ENCODE measurements at regions not wholly inside any gene's neighbourhood (a gene's known extent, or its start where the extent isn't known, plus 50 kb on each side); places are given as distances from the start of the nearest gene placed in this dataset.

DNA sequence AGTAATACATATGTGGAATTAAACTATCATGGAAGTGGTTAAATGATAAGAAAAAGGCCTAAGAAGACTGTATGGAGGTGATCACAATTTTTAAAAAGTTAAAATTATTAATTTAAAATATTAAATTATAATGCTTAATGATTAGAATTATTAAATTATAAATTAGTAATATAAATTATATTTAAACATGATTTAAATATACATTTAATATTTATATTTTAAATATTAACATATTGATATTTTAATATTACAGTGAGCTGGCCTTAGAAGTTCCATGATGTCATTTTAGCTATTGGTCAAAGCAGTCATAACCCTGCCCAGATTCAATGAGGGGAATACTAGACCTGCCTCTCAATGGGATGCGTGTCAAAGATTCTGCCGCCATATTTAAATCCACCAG is 281.2 kb downstream of the PRDM2 start:
- Mint-ChIP-seq H3K27ac (no peak overlapping the region), H3K4me3 (no peak overlapping the region), H3K4me1 (no peaks in the 10 kb centered on the region), H3K36me3 (no peaks in the 10 kb centered on the region), H3K27me3 (peaks cover 4% of the 10 kb centered on the region), H3K9me3 (no peaks in the 10 kb centered on the region)

DNA sequence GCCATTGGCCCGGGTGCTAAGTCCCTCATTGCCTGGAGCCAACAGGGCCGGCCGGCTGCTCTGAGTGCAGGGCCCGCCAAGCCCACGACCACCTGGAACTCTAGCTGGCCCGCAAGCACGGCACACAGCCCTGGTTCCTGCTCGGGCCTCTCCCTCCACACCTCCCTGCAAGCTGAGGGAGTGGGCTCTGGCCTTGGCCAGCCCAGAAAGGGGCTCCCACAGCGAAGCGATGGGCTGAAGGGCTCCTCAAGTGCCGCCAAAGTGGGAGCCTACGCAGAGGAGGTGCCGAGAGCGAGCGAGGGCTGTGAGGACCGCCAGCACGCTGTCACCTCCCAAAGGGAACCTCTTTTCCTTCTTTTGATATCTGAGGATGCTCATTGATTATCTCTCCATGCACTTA is 283.4 kb downstream of the PRDM2 start:
- Mint-ChIP-seq H3K4me1 (no peaks in the 10 kb centered on the region), H3K36me3 (no peaks in the 10 kb centered on the region), H3K4me3 (no peak overlapping the region), H3K27me3 (peaks cover 5% of the 10 kb centered on the region), H3K27ac (no peak overlapping the region), H3K9me3 (no peaks in the 10 kb centered on the region)

DNA sequence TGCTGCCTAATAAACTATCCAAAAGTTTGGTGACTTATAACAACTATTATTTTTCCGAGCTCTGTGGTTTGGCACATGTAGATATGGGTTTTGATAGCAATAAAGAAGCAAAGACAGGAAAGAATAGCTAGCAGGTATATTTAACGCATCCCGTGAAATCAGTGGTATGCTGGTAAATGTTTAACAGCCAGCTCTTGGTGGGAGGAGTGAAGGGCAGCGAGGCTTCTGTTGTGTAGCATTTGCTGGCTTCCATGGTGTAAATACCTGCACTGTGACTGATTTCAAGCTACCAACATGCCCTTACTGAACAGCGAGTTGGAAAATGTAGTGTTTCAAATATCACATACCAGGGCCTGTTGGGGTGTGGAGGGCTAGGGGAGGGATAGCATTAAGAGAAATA is 291.0 kb downstream of the PRDM2 start:
- Mint-ChIP-seq H3K9me3 (peaks cover 4% of the 10 kb centered on the region), H3K27me3 (peaks cover 29% of the 10 kb centered on the region), H3K36me3 (no peaks in the 10 kb centered on the region), H3K4me1 (no peaks in the 10 kb centered on the region), H3K27ac (no peak overlapping the region), H3K4me3 (no peak overlapping the region)

- Mint-ChIP-seq H3K36me3 (no peaks in the 10 kb centered on the region), H3K4me1 (no peaks in the 10 kb centered on the region), H3K9me3 (peaks cover 9% of the 10 kb centered on the region), H3K27ac (no peak overlapping the region), H3K27me3 (peaks cover 28% of the 10 kb centered on the region), H3K4me3 (no peak overlapping the region)
Measured at GRCh38 chr1:13992489-13993285, 292.7 kb downstream of the PRDM2 start.

DNA sequence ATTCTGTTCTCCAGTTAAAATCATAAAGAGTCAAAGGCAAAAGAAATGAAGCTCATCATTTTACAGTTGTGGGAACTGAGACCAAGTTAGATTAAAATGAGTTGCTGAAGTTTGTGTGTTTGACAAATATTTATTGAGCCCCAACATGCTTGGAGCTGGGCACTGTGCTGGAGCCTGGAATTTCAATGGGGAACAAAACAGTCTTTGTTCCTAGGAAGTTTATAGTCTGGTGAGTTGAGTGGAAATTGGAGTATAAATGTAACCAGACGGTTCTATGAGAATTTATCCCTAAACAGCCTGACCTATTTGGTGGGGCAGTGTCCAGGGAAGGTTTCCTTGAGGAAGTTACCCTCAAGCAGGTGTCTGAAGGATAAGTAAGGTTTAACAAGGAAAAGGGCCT is 294.4 kb downstream of the PRDM2 start:
- Mint-ChIP-seq H3K27ac (no peak overlapping the region), H3K9me3 (peaks cover 13% of the 10 kb centered on the region), H3K27me3 (peaks cover 25% of the 10 kb centered on the region), H3K36me3 (no peaks in the 10 kb centered on the region), H3K4me1 (no peaks in the 10 kb centered on the region), H3K4me3 (no peak overlapping the region)

DNA sequence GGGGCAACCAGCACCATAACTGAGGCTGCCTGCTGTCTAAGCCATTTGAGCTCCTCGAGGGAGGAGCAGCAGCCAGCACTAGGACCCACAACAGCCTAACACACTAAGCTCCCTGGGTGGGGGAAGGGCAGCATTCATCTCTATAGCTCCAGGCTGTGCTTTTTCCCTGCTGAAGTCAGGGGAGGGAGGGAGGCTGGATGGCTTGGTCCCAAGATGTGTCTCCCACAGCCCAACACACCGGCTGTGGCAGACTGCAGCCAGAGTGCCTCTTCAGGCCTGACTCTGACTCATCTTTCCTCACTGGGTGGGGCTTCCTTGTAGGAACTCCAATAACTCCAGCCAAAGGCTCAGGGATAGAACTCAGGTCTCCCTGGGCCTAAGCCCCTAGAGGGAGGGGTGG is 296.3 kb downstream of the PRDM2 start:
- H3K4me1 Mint-ChIP-seq, result no peaks in the 10 kb centered on the region
- no peak overlapping the region for H3K27ac Mint-ChIP-seq
- peaks cover 18% of the 10 kb centered on the region for H3K9me3 Mint-ChIP-seq
- H3K36me3 Mint-ChIP-seq, result peaks cover 3% of the 10 kb centered on the region
- H3K27me3 Mint-ChIP-seq, result peaks cover 18% of the 10 kb centered on the region
- H3K4me3 Mint-ChIP-seq, result no peak overlapping the region

DNA sequence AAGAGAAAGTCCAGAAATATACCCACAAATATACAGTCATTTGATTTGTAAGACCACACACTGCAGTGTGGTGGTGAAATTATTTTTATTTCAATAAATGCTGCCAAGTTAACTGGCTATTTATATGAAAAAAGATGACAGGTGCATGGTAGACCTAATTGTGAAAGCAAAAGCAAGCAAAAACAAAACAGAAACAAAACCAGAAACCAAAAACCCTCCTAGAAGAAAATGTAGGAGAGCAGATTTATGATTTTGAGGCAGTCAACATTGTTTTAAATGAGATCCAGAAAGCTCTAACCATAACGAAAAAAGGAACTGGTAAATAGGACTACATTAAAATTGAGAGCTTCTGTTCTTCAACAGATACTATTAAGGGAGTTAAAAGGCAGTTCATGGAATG is 303.6 kb downstream of the PRDM2 start:
- no peak overlapping the region for H3K27ac Mint-ChIP-seq
- no peak overlapping the region for H3K4me3 Mint-ChIP-seq
- no peaks in the 10 kb centered on the region for H3K4me1 Mint-ChIP-seq
- peaks cover 2% of the 10 kb centered on the region for H3K27me3 Mint-ChIP-seq
- peaks cover 5% of the 10 kb centered on the region for H3K9me3 Mint-ChIP-seq
- peaks cover 3% of the 10 kb centered on the region for H3K36me3 Mint-ChIP-seq

DNA sequence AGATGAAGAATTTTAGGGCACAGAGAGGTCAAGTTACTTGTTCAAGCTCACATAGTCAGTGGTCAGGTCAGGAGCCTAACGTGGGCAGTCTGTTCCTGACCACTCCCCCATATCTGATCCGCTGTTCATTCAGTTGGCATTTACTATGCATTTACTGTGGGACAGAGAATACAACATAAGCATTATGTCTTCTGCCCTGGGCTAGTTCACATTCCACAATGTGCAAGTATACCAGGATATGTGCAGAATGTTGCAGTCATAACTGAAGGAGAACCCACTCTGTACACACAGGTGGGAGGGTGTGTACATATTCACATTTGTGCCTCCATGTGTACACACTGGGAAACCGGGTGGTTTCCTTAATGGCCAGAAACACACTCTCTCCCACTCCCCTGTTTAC is 309.6 kb downstream of the PRDM2 start:
- Mint-ChIP-seq H3K4me3 (no peak overlapping the region), H3K9me3 (no peaks in the 10 kb centered on the region), H3K27me3 (peaks cover 2% of the 10 kb centered on the region), H3K4me1 (no peaks in the 10 kb centered on the region), H3K27ac (no peak overlapping the region), H3K36me3 (no peaks in the 10 kb centered on the region)

GRCh38 chr1:14010476-14010875 is 310.5 kb downstream of the PRDM2 start:
- H3K36me3 Mint-ChIP-seq, result no peaks in the 10 kb centered on the region
- H3K4me1 Mint-ChIP-seq, result no peaks in the 10 kb centered on the region
- H3K4me3 Mint-ChIP-seq, result no peak overlapping the region
- peaks cover 2% of the 10 kb centered on the region for H3K27me3 Mint-ChIP-seq
- H3K9me3 Mint-ChIP-seq, result no peaks in the 10 kb centered on the region
- no peak overlapping the region for H3K27ac Mint-ChIP-seq

GRCh38 chr1:14011132-14011531 is 311.1 kb downstream of the PRDM2 start:
- Mint-ChIP-seq H3K36me3 (no peaks in the 10 kb centered on the region), H3K27me3 (peaks cover 4% of the 10 kb centered on the region), H3K27ac (no peak overlapping the region), H3K9me3 (no peaks in the 10 kb centered on the region), H3K4me3 (no peak overlapping the region), H3K4me1 (no peaks in the 10 kb centered on the region)

GRCh38 chr1:14011888-14012287 is 311.9 kb downstream of the PRDM2 start:
- Mint-ChIP-seq H3K9me3 (no peaks in the 10 kb centered on the region), H3K27me3 (peaks cover 5% of the 10 kb centered on the region), H3K36me3 (no peaks in the 10 kb centered on the region), H3K27ac (no peak overlapping the region), H3K4me3 (no peak overlapping the region), H3K4me1 (no peaks in the 10 kb centered on the region)

GRCh38 chr1:14014929-14015328 is 314.9 kb downstream of the PRDM2 start:
- no peaks in the 10 kb centered on the region for H3K36me3 Mint-ChIP-seq
- no peaks in the 10 kb centered on the region for H3K9me3 Mint-ChIP-seq
- no peak overlapping the region for H3K4me3 Mint-ChIP-seq
- peaks cover 10% of the 10 kb centered on the region for H3K27me3 Mint-ChIP-seq
- no peak overlapping the region for H3K27ac Mint-ChIP-seq
- H3K4me1 Mint-ChIP-seq, result no peaks in the 10 kb centered on the region

GRCh38 chr1:14015917-14016316 is 315.9 kb downstream of the PRDM2 start:
- Mint-ChIP-seq H3K4me3 (no peak overlapping the region), H3K27ac (no peak overlapping the region), H3K27me3 (peaks cover 10% of the 10 kb centered on the region), H3K36me3 (no peaks in the 10 kb centered on the region), H3K4me1 (no peaks in the 10 kb centered on the region), H3K9me3 (no peaks in the 10 kb centered on the region)

- no peaks in the 10 kb centered on the region for H3K36me3 Mint-ChIP-seq
- no peaks in the 10 kb centered on the region for H3K9me3 Mint-ChIP-seq
- H3K27ac Mint-ChIP-seq, result no peak overlapping the region
- H3K27me3 Mint-ChIP-seq, result peaks cover 10% of the 10 kb centered on the region
- H3K4me3 Mint-ChIP-seq, result no peak overlapping the region
- H3K4me1 Mint-ChIP-seq, result no peaks in the 10 kb centered on the region
Measured at GRCh38 chr1:14017531-14017961, 317.6 kb downstream of the PRDM2 start.

DNA sequence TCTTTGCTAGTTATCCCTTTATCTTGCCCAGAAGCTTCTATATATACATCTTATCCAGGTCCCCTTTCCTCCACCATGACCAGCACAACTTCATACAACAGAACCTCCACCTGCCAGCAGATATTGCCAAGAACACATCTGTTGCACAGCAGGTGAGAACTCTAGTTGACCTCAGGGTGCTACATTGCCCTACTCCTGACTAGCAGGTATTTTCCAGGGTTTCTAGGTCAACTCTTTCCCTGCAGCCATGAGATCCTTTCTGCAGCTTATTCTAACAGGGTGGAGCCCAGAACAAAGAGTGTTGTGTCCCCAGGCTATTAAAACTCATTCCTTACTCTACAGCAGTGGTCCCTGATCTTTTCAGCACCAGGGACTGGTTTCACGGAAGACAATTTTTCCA is 319.5 kb downstream of the PRDM2 start:
- Mint-ChIP-seq H3K9me3 (no peaks in the 10 kb centered on the region), H3K4me1 (no peaks in the 10 kb centered on the region)

GRCh38 chr1:14020006-14020405 is 320.0 kb downstream of the PRDM2 start:
- H3K4me3 Mint-ChIP-seq, result no peak overlapping the region
- no peaks in the 10 kb centered on the region for H3K36me3 Mint-ChIP-seq
- no peak overlapping the region for H3K27ac Mint-ChIP-seq
- peaks cover 8% of the 10 kb centered on the region for H3K27me3 Mint-ChIP-seq
- H3K4me1 Mint-ChIP-seq, result no peaks in the 10 kb centered on the region
- H3K9me3 Mint-ChIP-seq, result no peaks in the 10 kb centered on the region

More for the DNA sequence above, 319.5 kb downstream of the PRDM2 start:
- H3K36me3 Mint-ChIP-seq, result no peaks in the 10 kb centered on the region
- H3K27ac Mint-ChIP-seq, result no peak overlapping the region
- H3K4me3 Mint-ChIP-seq, result no peak overlapping the region
- H3K27me3 Mint-ChIP-seq, result peaks cover 8% of the 10 kb centered on the region

DNA sequence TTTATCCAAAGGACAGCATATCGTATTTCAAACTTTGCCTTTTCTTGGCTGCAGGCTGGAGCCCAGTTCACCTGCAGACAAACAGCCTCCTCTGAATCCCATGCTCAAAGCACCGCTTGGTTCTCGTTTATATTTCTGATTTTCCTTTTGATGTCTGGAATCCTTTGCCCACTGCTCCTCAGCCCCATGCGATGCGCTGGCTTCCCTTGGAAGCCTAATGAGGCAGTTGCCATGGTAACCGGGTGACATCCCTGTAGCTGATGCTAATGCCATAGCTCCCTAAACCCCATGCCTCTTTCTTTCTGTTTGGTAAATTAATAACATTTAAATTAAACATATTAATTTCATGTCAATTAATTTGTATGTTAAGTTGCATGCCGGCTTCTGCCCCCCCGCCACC is 327.1 kb downstream of the PRDM2 start:
- Mint-ChIP-seq H3K27me3 (peaks cover 5% of the 10 kb centered on the region), H3K4me1 (no peaks in the 10 kb centered on the region), H3K27ac (no peak overlapping the region), H3K36me3 (no peaks in the 10 kb centered on the region), H3K4me3 (no peak overlapping the region), H3K9me3 (no peaks in the 10 kb centered on the region)

Measured in activated naive CD4-positive, alpha-beta T cell treated with anti-CD3 and anti-CD28 coated beads, Interleukin-2, amount 50 U/mL, for 24 hours (primary cell).